Astrocyte (in vitro differentiated cells and primary cell): ENCODE measurements at regions not wholly inside any gene's neighbourhood (a gene's known extent, or its start where the extent isn't known, plus 50 kb on each side); places are given as distances from the start of the nearest gene placed in this dataset.

Source experiments
- EZH2 ChIP-seq: IDR thresholded peaks from 2 replicates; pipeline ENCODE4 v1.6.1; 2012; ENCODE audit warnings: mild to moderate bottlenecking, low read length, inconsistent platforms; ENCODE audit not compliant: insufficient read depth
- TF ChIP-seq, protein P1 (sequence below): IDR thresholded peaks from 2 replicates; pipeline ENCODE4 v1.5.1; 2011; ENCODE audit warnings: low read depth, mild to moderate bottlenecking, inconsistent platforms, low read length, moderate library complexity; ENCODE audit not compliant: insufficient read depth

- TF ChIP-seq, protein P1, sequence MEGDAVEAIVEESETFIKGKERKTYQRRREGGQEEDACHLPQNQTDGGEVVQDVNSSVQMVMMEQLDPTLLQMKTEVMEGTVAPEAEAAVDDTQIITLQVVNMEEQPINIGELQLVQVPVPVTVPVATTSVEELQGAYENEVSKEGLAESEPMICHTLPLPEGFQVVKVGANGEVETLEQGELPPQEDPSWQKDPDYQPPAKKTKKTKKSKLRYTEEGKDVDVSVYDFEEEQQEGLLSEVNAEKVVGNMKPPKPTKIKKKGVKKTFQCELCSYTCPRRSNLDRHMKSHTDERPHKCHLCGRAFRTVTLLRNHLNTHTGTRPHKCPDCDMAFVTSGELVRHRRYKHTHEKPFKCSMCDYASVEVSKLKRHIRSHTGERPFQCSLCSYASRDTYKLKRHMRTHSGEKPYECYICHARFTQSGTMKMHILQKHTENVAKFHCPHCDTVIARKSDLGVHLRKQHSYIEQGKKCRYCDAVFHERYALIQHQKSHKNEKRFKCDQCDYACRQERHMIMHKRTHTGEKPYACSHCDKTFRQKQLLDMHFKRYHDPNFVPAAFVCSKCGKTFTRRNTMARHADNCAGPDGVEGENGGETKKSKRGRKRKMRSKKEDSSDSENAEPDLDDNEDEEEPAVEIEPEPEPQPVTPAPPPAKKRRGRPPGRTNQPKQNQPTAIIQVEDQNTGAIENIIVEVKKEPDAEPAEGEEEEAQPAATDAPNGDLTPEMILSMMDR = no peak
- no peak for TF ChIP-seq EZH2
Observed at GRCh38 chr14:46482200-46482599, 169.4 kb downstream of the RPL10L start.
